ENCODE measurements at regions not wholly inside any gene's neighbourhood (a gene's known extent, or its start where the extent isn't known, plus 50 kb on each side); places are given as distances from the start of the nearest gene placed in this dataset.

DNA sequence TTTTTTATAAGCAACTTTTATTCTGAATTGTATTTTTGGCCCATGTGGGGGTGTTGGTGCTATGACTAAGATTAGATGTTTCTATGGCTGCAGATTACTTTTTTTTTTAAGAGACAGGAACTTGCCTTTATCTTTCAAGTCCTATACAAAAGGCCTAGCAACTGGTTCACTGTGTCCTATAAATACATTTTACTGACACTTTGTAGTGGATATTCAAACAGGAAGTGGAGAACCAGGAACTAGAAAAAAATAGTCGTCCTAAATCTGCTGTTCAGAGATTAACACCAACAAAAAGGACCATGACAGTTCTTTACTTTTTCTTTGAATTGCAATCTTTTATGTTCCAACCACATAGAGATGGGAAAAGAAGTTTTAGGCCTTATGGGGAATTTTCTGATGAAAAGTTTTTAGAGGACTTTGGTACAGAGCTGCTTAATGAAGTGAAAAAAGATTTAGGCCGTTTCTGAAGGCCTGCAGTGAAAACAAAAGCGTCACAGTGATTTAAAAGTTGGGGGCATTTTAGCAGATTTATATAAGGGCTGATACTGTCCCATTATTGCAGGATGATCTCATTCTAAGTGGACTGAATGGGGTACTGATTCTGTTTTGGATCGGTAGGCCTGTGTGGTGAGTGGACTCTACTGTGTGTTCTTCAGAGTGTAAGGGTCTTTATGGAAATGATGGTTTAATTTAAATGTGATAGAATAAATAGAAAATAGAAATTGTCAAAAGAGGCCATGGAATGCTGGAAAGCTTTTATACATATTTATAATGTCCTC, 136.4 kb upstream of the DEPDC1 start:
- Histone ChIP-seq H3F3A (ENCODE audit: insufficient read depth) (no peaks in the 10 kb centered on the region), H3K4me1 (ENCODE audit: insufficient read depth) (no peaks in the 10 kb centered on the region), H4K20me1 (ENCODE audit: insufficient read depth) (no peaks in the 10 kb centered on the region), H2AFZ (no peak overlapping the region), H3K27ac (no peak overlapping the region), H3K9me3 (ENCODE audit: low read depth) (no peaks in the 10 kb centered on the region), H3K4me3 (no peak overlapping the region), H3K27me3 (replicated peaks; ENCODE audit: insufficient read depth) (no peaks in the 10 kb centered on the region), H3K79me2 (ENCODE audit: insufficient read depth) (no peaks in the 10 kb centered on the region), H3K36me3 (ENCODE audit: low read depth) (no peaks in the 10 kb centered on the region), H3K9me2 (ENCODE audit: insufficient read depth) (no peaks in the 10 kb centered on the region), H3K4me2 (ENCODE audit: unreplicated experiment) (no peak overlapping the region), H3K9ac (no peak overlapping the region)
- no peak for TF ChIP-seq EZH2 (IDR thresholded peaks at IDR 0.05; ENCODE audit: insufficient read depth, poor library complexity, severe bottlenecking)
- 48 to 50% methylated on average over 4 of the region's 4 CpGs for WGBS, 2 experiments (ENCODE audit: low coverage in 1 of 2, low lambda C conversion rate in 2 of 2, missing lambda C conversion rate in 2 of 2)
- no peak for DNase-seq
- in situ Hi-C loops (cut with MboI): no loop called here

- Histone ChIP-seq H3K9me3 (ENCODE audit: low read depth) (no peaks in the 10 kb centered on the region), H3F3A (ENCODE audit: insufficient read depth) (no peaks in the 10 kb centered on the region), H3K36me3 (ENCODE audit: low read depth) (no peaks in the 10 kb centered on the region), H2AFZ (no peak overlapping the region), H4K20me1 (ENCODE audit: insufficient read depth) (no peaks in the 10 kb centered on the region), H3K27me3 (replicated peaks; ENCODE audit: insufficient read depth) (no peaks in the 10 kb centered on the region), H3K27ac (no peak overlapping the region), H3K9me2 (ENCODE audit: insufficient read depth) (no peaks in the 10 kb centered on the region), H3K4me1 (ENCODE audit: insufficient read depth) (no peaks in the 10 kb centered on the region), H3K79me2 (ENCODE audit: insufficient read depth) (no peaks in the 10 kb centered on the region), H3K9ac (no peak overlapping the region), H3K4me2 (ENCODE audit: unreplicated experiment) (no peak overlapping the region), H3K4me3 (no peak overlapping the region)
- DNase-seq: peak; percentile 4
- in situ Hi-C loops (cut with MboI): no loop called here
- TF ChIP-seq EZH2phosphoT487 (IDR thresholded peaks at IDR 0.05; ENCODE audit: insufficient read depth, low read depth) (no peak), EZH2 (IDR thresholded peaks at IDR 0.05; ENCODE audit: insufficient read depth, poor library complexity, severe bottlenecking) (no peak)
Observed at GRCh38 chr1:68644504-68644903, 147.6 kb upstream of the DEPDC1 start.

DNA sequence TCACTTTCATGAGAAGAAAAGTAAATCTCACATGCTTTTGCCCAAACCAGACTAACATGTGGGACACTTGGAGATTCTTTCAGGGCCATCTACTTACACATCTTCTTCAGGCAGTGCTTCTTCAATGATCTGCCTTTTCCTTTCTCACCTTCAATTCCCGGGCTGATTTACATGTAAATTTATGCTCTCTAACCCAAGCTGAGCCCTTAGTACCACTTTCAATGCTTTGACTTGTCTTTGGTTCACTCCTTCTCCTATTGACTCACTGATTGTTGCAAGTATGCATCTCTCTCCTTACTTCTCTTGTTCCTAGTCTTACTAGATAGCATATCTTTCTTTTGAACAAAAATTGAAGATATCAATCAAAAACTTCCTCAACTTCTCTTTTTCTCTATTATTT, 154.2 kb upstream of the DEPDC1 start:
- Histone ChIP-seq H3K9me3 (ENCODE audit: low read depth) (no peaks in the 10 kb centered on the region), H3K4me3 (no peak overlapping the region), H3K4me1 (ENCODE audit: insufficient read depth) (no peaks in the 10 kb centered on the region), H3F3A (ENCODE audit: insufficient read depth) (no peaks in the 10 kb centered on the region), H3K27ac (no peak overlapping the region), H3K9me2 (ENCODE audit: insufficient read depth) (no peaks in the 10 kb centered on the region), H3K27me3 (replicated peaks; ENCODE audit: insufficient read depth) (no peaks in the 10 kb centered on the region), H3K36me3 (ENCODE audit: low read depth) (no peaks in the 10 kb centered on the region), H3K9ac (no peak overlapping the region), H3K4me2 (ENCODE audit: unreplicated experiment) (no peak overlapping the region), H4K20me1 (ENCODE audit: insufficient read depth) (no peaks in the 10 kb centered on the region), H3K79me2 (ENCODE audit: insufficient read depth) (no peaks in the 10 kb centered on the region), H2AFZ (no peak overlapping the region)
- no peak for DNase-seq
- in situ Hi-C loops (cut with MboI): no loop called here
- WGBS, 2 experiments (ENCODE audit: low coverage in 1 of 2, low lambda C conversion rate in 2 of 2, missing lambda C conversion rate in 2 of 2): 0 to 7% methylated on average over 1 of the region's 1 CpG
- TF ChIP-seq EZH2 (IDR thresholded peaks at IDR 0.05; ENCODE audit: insufficient read depth, poor library complexity, severe bottlenecking): no peak

- in situ Hi-C loops (cut with MboI): no loop called here
- no peaks in the 10 kb centered on the region for H3K9me2 ChIP-seq (ENCODE audit: insufficient read depth)
- no peak for DNase-seq
- no peak overlapping the region for H3K27ac ChIP-seq
- no peaks in the 10 kb centered on the region for H4K20me1 ChIP-seq (ENCODE audit: insufficient read depth)
- H3K4me2 ChIP-seq (ENCODE audit: unreplicated experiment): no peak overlapping the region
- no peaks in the 10 kb centered on the region for H3K27me3 ChIP-seq (replicated peaks; ENCODE audit: insufficient read depth)
- no peak overlapping the region for H3K4me3 ChIP-seq
- TF ChIP-seq EZH2 (IDR thresholded peaks at IDR 0.05; ENCODE audit: insufficient read depth, poor library complexity, severe bottlenecking) (no peak), EZH2phosphoT487 (IDR thresholded peaks at IDR 0.05; ENCODE audit: insufficient read depth, low read depth) (no peak)
- WGBS, 2 experiments (ENCODE audit: low coverage in 1 of 2, low lambda C conversion rate in 2 of 2, missing lambda C conversion rate in 2 of 2): 39 to 46% methylated on average over 2 of the region's 2 CpGs
- H3K36me3 ChIP-seq (ENCODE audit: low read depth): no peaks in the 10 kb centered on the region
- H3K9ac ChIP-seq: no peak overlapping the region
- H3K9me3 ChIP-seq (ENCODE audit: low read depth): no peaks in the 10 kb centered on the region
- H2AFZ ChIP-seq: no peak overlapping the region
- H3K79me2 ChIP-seq (ENCODE audit: insufficient read depth): no peaks in the 10 kb centered on the region
- no peaks in the 10 kb centered on the region for H3F3A ChIP-seq (ENCODE audit: insufficient read depth)
- H3K4me1 ChIP-seq (ENCODE audit: insufficient read depth): no peaks in the 10 kb centered on the region
Observed at GRCh38 chr1:68653882-68654281, 157.0 kb upstream of the DEPDC1 start.

DNA sequence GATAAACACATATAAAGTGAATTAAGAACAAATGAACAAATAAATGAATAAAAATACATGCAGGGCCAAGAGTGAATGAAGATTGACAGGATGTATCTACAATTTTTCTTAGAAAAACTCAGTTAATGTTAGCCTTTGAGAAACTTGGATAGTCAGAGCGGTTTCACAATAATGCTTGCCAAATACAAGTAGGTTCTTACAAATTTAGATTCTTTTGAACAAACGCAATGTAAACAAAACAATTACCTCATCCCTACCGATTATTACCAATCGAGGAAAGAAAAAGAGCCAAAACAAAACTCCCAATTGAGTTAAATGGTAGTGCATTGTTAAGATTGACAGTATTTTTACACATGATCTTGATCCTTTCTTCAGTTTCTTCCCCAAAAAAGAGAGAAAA, 176.9 kb upstream of the DEPDC1 start:
- Histone ChIP-seq H3K27me3 (replicated peaks; ENCODE audit: insufficient read depth) (no peaks in the 10 kb centered on the region), H2AFZ (no peak overlapping the region), H3K9me2 (ENCODE audit: insufficient read depth) (no peaks in the 10 kb centered on the region), H3K4me1 (ENCODE audit: insufficient read depth) (no peaks in the 10 kb centered on the region), H3K36me3 (ENCODE audit: low read depth) (no peaks in the 10 kb centered on the region), H3K9me3 (ENCODE audit: low read depth) (no peaks in the 10 kb centered on the region), H3K79me2 (ENCODE audit: insufficient read depth) (no peaks in the 10 kb centered on the region), H3K4me3 (no peak overlapping the region), H3K27ac (no peak overlapping the region), H3K4me2 (ENCODE audit: unreplicated experiment) (no peak overlapping the region), H3F3A (ENCODE audit: insufficient read depth) (no peaks in the 10 kb centered on the region), H3K9ac (no peak overlapping the region), H4K20me1 (ENCODE audit: insufficient read depth) (no peaks in the 10 kb centered on the region)
- no peak for TF ChIP-seq EZH2 (IDR thresholded peaks at IDR 0.05; ENCODE audit: insufficient read depth, poor library complexity, severe bottlenecking)
- no peak for TF ChIP-seq EZH2phosphoT487 (IDR thresholded peaks at IDR 0.05; ENCODE audit: insufficient read depth, low read depth)
- in situ Hi-C loops (cut with MboI): no loop called here
- DNase-seq: peak; percentile 1
- 23 to 28% methylated on average over 4 of the region's 4 CpGs for WGBS, 2 experiments (ENCODE audit: low coverage in 1 of 2, low lambda C conversion rate in 2 of 2, missing lambda C conversion rate in 2 of 2)

All from GM23248 (cell line).